Smooth muscle cell (in vitro differentiated cells): ENCODE measurements at regions not wholly inside any gene's neighbourhood (a gene's known extent, or its start where the extent isn't known, plus 50 kb on each side); places are given as distances from the start of the nearest gene placed in this dataset.

Experiments used
- DNase-seq: peaks from one replicate; lab custom pipeline; 2025; ENCODE audit not compliant: unreplicated experiment; lab: John Stamatoyannopoulos, UW
- H2AFZ ChIP-seq: fragments of 200-600 bp; sonication (generic); 2 replicates; pipeline ENCODE4 v1.6.0; 2016; ENCODE audit warnings: antibody characterized with exemption, low read depth, mild to moderate bottlenecking
- H3F3A ChIP-seq: fragments of 200-600 bp; sonication (generic); 2 replicates; pipeline ENCODE4 v1.6.0; 2017; ENCODE audit warnings: antibody characterized with exemption, low read depth
- H3K27ac ChIP-seq: fragments of 200-600 bp; sonication (generic); 2 replicates; pipeline ENCODE4 v1.5.1; 2016; ENCODE audit warnings: low read depth, mild to moderate bottlenecking
- H3K27me3 ChIP-seq: fragments of 200-600 bp; sonication (generic); 2 replicates; pipeline ENCODE4 v1.6.1; 2016; ENCODE audit warnings: low read depth, mild to moderate bottlenecking
- H3K36me3 ChIP-seq: fragments of 200-600 bp; sonication (generic); 2 replicates; pipeline ENCODE4 v1.5.1; 2016; ENCODE audit warnings: low read depth
- H3K4me1 ChIP-seq: fragments of 200-600 bp; sonication (generic); 2 replicates; pipeline ENCODE4 v1.5.1; 2016; ENCODE audit warnings: low read depth
- H3K4me2 ChIP-seq: fragments of 200-600 bp; sonication (generic); 2 replicates; pipeline ENCODE4 v1.6.0; 2016; ENCODE audit warnings: mild to moderate bottlenecking
- H3K4me3 ChIP-seq: fragments of 200-600 bp; sonication (generic); 2 replicates; pipeline ENCODE4 v1.5.1; 2016; ENCODE audit warnings: mild to moderate bottlenecking
- H3K79me2 ChIP-seq: fragments of 200-600 bp; sonication (generic); 2 replicates; pipeline ENCODE4 v1.6.0; 2016; ENCODE audit warnings: low read depth, mild to moderate bottlenecking
- H3K9ac ChIP-seq: fragments of 200-600 bp; sonication (generic); 2 replicates; pipeline ENCODE4 v1.6.0; 2016; ENCODE audit warnings: low read depth
- H3K9me3 ChIP-seq: fragments of 200-600 bp; sonication (generic); replicated peaks from 2 replicates; pipeline ENCODE4 v1.5.1; 2016; ENCODE audit warnings: low read depth
- H4K20me1 ChIP-seq: fragments of 200-600 bp; sonication (generic); 2 replicates; pipeline ENCODE4 v1.6.0; 2016; ENCODE audit warnings: low read depth
- CTCF ChIP-seq: fragments of 200-600 bp; sonication (generic); IDR thresholded peaks from 2 replicates; pipeline ENCODE4 v1.5.1; 2017; ENCODE audit warnings: borderline replicate concordance, mild to moderate bottlenecking, antibody characterized with exemption; ENCODE audit not compliant: insufficient read depth, poor library complexity, severe bottlenecking
- WGBS: methylation state at CpG from one replicate; pipeline ENCODE4 v1.1.7; 2016; ENCODE audit warnings: low lambda C conversion rate; 5-methylcytosine and 5-hydroxymethylcytosine counted together

GRCh38 chr5:15137414-15137813, 265.8 kb upstream of the ANKH start:
- Histone ChIP-seq H3K27ac (no peak overlapping the region), H3K27me3 (no peaks in the 10 kb centered on the region), H3K4me1 (no peaks in the 10 kb centered on the region), H3K9me3 (no peaks in the 10 kb centered on the region), H4K20me1 (no peaks in the 10 kb centered on the region), H3F3A (no peaks in the 10 kb centered on the region), H3K36me3 (no peaks in the 10 kb centered on the region), H3K4me2 (no peak overlapping the region), H3K9ac (no peak overlapping the region), H2AFZ (no peak overlapping the region), H3K4me3 (no peak overlapping the region), H3K79me2 (no peaks in the 10 kb centered on the region)
- no peak for TF ChIP-seq CTCF
- WGBS, result 82% methylated on average over 3 of the region's 3 CpGs
- no peak for DNase-seq

GRCh38 chr5:15135661-15136060, 264.1 kb upstream of the ANKH start:
- no peak for TF ChIP-seq CTCF
- Histone ChIP-seq H3K4me1 (no peaks in the 10 kb centered on the region), H3F3A (no peaks in the 10 kb centered on the region), H3K79me2 (no peaks in the 10 kb centered on the region), H3K9me3 (no peaks in the 10 kb centered on the region), H3K4me3 (no peak overlapping the region), H3K27ac (no peak overlapping the region), H3K36me3 (no peaks in the 10 kb centered on the region), H3K27me3 (no peaks in the 10 kb centered on the region), H3K4me2 (no peak overlapping the region), H4K20me1 (no peaks in the 10 kb centered on the region), H2AFZ (no peak overlapping the region), H3K9ac (no peak overlapping the region)
- DNase-seq, result no peak
- 97% methylated on average over 2 of the region's 2 CpGs for WGBS

GRCh38 chr5:15133456-15133965, 261.9 kb upstream of the ANKH start:
- no peak overlapping the region for H3K4me2 ChIP-seq
- H4K20me1 ChIP-seq, result no peaks in the 10 kb centered on the region
- H3F3A ChIP-seq, result no peaks in the 10 kb centered on the region
- H3K9me3 ChIP-seq, result no peaks in the 10 kb centered on the region
- no peaks in the 10 kb centered on the region for H3K4me1 ChIP-seq
- H2AFZ ChIP-seq, result no peak overlapping the region
- H3K4me3 ChIP-seq, result no peak overlapping the region
- DNase-seq, result no peak
- 93% methylated on average over 3 of the region's 3 CpGs for WGBS
- no peak overlapping the region for H3K9ac ChIP-seq
- no peaks in the 10 kb centered on the region for H3K79me2 ChIP-seq
- no peaks in the 10 kb centered on the region for H3K27me3 ChIP-seq
- no peaks in the 10 kb centered on the region for H3K36me3 ChIP-seq
- TF ChIP-seq CTCF, result no peak
- H3K27ac ChIP-seq, result no peak overlapping the region

GRCh38 chr5:15132816-15133405, 261.3 kb upstream of the ANKH start:
- no peaks in the 10 kb centered on the region for H4K20me1 ChIP-seq
- H3K36me3 ChIP-seq, result no peaks in the 10 kb centered on the region
- DNase-seq, result no peak
- no peak overlapping the region for H3K4me3 ChIP-seq
- no peak overlapping the region for H3K27ac ChIP-seq
- no peak overlapping the region for H3K4me2 ChIP-seq
- no peak overlapping the region for H2AFZ ChIP-seq
- TF ChIP-seq CTCF, result no peak
- no peaks in the 10 kb centered on the region for H3K79me2 ChIP-seq
- no peaks in the 10 kb centered on the region for H3K9me3 ChIP-seq
- WGBS, result 95% methylated on average over 5 of the region's 5 CpGs
- H3K9ac ChIP-seq, result no peak overlapping the region
- H3K27me3 ChIP-seq, result no peaks in the 10 kb centered on the region
- no peaks in the 10 kb centered on the region for H3F3A ChIP-seq
- no peaks in the 10 kb centered on the region for H3K4me1 ChIP-seq
